GM12872 (cell line): ENCODE measurements at regions not wholly inside any gene's neighbourhood (a gene's known extent, or its start where the extent isn't known, plus 50 kb on each side); places are given as distances from the start of the nearest gene placed in this dataset.

ENCODE experiments used
- TF ChIP-seq, protein P1 (sequence below): IDR thresholded peaks from 3 replicates; pipeline ENCODE4 v1.5.1; 2011; ENCODE audit warnings: low read depth, mild to moderate bottlenecking, low read length, moderate library complexity; ENCODE audit not compliant: insufficient read depth

GRCh38 chr3:16769525-16769924 is 115.2 kb upstream of the PLCL2 start:
- TF ChIP-seq, protein P1, sequence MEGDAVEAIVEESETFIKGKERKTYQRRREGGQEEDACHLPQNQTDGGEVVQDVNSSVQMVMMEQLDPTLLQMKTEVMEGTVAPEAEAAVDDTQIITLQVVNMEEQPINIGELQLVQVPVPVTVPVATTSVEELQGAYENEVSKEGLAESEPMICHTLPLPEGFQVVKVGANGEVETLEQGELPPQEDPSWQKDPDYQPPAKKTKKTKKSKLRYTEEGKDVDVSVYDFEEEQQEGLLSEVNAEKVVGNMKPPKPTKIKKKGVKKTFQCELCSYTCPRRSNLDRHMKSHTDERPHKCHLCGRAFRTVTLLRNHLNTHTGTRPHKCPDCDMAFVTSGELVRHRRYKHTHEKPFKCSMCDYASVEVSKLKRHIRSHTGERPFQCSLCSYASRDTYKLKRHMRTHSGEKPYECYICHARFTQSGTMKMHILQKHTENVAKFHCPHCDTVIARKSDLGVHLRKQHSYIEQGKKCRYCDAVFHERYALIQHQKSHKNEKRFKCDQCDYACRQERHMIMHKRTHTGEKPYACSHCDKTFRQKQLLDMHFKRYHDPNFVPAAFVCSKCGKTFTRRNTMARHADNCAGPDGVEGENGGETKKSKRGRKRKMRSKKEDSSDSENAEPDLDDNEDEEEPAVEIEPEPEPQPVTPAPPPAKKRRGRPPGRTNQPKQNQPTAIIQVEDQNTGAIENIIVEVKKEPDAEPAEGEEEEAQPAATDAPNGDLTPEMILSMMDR: no peak

DNA sequence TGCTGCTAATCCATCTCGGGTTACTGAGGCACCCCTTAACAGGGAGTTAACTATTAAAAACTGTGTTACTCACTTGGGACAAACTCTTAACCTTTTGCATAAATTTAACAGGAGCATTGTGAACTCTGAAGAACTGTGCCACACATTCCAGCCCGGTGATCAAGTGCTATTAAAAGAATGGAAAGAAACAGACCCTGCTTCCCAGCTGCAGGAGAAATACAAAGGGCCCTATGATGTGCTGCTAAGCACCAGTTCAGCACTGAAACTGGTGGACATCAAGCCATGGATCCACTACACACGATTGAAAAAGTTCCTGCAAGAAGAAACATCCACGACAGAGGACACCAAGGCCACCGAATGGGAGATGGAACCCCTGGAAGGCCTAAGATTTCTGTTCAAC is 114.7 kb upstream of the PLCL2 start:
- TF ChIP-seq, protein P1: no peak

GRCh38 chr3:16770792-16771191 is 114.0 kb upstream of the PLCL2 start:
- TF ChIP-seq, protein P1: no peak

DNA sequence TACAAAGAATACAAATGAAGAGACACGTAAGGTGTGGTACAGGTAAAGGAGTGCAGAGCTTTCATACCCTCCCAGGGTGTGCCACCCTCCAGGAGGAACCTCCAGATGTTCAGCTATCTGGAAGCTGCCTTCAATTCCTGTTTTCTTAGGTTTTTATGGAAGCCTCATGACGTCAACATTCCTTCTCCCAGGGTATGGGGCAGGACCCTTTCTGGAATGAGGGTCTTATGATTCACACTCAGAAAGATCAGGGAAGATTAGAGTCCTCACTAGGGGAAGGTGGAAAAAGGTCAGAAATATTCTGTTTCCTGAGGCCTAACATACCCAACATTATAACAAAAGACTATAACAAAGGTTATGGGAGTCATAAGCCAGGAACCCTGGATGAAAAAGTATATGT is 99.8 kb upstream of the PLCL2 start:
- TF ChIP-seq, protein P1: no peak

GRCh38 chr3:16785465-16785864 is 99.3 kb upstream of the PLCL2 start:
- TF ChIP-seq, protein P1: no peak

- TF ChIP-seq, protein P1: no peak
Measured at GRCh38 chr3:16788440-16789056, 96.2 kb upstream of the PLCL2 start.

- TF ChIP-seq, protein P1: no peak
Measured at GRCh38 chr3:16789344-16790120, 95.2 kb upstream of the PLCL2 start.
